ENCODE measurements at regions not wholly inside any gene's neighbourhood (a gene's known extent, or its start where the extent isn't known, plus 50 kb on each side); places are given as distances from the start of the nearest gene placed in this dataset.

GRCh38 chr3:41018855-41019254 lies 180.4 kb upstream of the CTNNB1 start:
- in situ Hi-C loops (cut with HindIII; ENCODE audit: low sequenced_read_pairs), result no loop called here

GRCh38 chr3:41024031-41024836 lies 175.1 kb upstream of the CTNNB1 start:
- in situ Hi-C loops (cut with HindIII; ENCODE audit: low sequenced_read_pairs), result loop anchor here (5.0 kb wide), 1 partner anchor 37 kb away; no protein-coding TSS in a partner anchor

- in situ Hi-C loops (cut with HindIII; ENCODE audit: low sequenced_read_pairs), result no loop called here
Measured at GRCh38 chr3:41026394-41027177, 172.7 kb upstream of the CTNNB1 start.

- in situ Hi-C loops (cut with HindIII; ENCODE audit: low sequenced_read_pairs), result no loop called here
Measured at GRCh38 chr3:41029356-41029755, 169.9 kb upstream of the CTNNB1 start.

GRCh38 chr3:41030220-41030619 lies 169.1 kb upstream of the CTNNB1 start:
- in situ Hi-C loops (cut with HindIII; ENCODE audit: low sequenced_read_pairs), result no loop called here

GRCh38 chr3:41031401-41031800 lies 167.9 kb upstream of the CTNNB1 start:
- in situ Hi-C loops (cut with HindIII; ENCODE audit: low sequenced_read_pairs), result no loop called here

GRCh38 chr3:41033956-41034519 lies 165.3 kb upstream of the CTNNB1 start:
- in situ Hi-C loops (cut with HindIII; ENCODE audit: low sequenced_read_pairs), result no loop called here

GRCh38 chr3:41035456-41036022 lies 163.8 kb upstream of the CTNNB1 start:
- in situ Hi-C loops (cut with HindIII; ENCODE audit: low sequenced_read_pairs), result no loop called here

GRCh38 chr3:41037651-41038334 lies 161.5 kb upstream of the CTNNB1 start:
- in situ Hi-C loops (cut with HindIII; ENCODE audit: low sequenced_read_pairs), result no loop called here

GRCh38 chr3:41040256-41040655 lies 159.0 kb upstream of the CTNNB1 start:
- in situ Hi-C loops (cut with HindIII; ENCODE audit: low sequenced_read_pairs), result no loop called here

GRCh38 chr3:41041462-41041861 lies 157.8 kb upstream of the CTNNB1 start:
- in situ Hi-C loops (cut with HindIII; ENCODE audit: low sequenced_read_pairs), result no loop called here

- in situ Hi-C loops (cut with HindIII; ENCODE audit: low sequenced_read_pairs), result no loop called here
Measured at GRCh38 chr3:41041899-41042298, 157.4 kb upstream of the CTNNB1 start.

- in situ Hi-C loops (cut with HindIII; ENCODE audit: low sequenced_read_pairs), result no loop called here
Measured at GRCh38 chr3:41044523-41044922, 154.8 kb upstream of the CTNNB1 start.

GRCh38 chr3:41045491-41045890 lies 153.8 kb upstream of the CTNNB1 start:
- in situ Hi-C loops (cut with HindIII; ENCODE audit: low sequenced_read_pairs), result no loop called here

GRCh38 chr3:41050144-41050543 lies 149.2 kb upstream of the CTNNB1 start:
- in situ Hi-C loops (cut with HindIII; ENCODE audit: low sequenced_read_pairs), result loop anchor here (5.0 kb wide), 1 partner anchor 42 kb away; no protein-coding TSS in a partner anchor

GRCh38 chr3:41053220-41053619 lies 146.1 kb upstream of the CTNNB1 start:
- in situ Hi-C loops (cut with HindIII; ENCODE audit: low sequenced_read_pairs), result loop anchor here (5.0 kb wide), 1 partner anchor 39 kb away; no protein-coding TSS in a partner anchor

- in situ Hi-C loops (cut with HindIII; ENCODE audit: low sequenced_read_pairs), result no loop called here
Measured at GRCh38 chr3:41060106-41060505, 139.2 kb upstream of the CTNNB1 start.

- in situ Hi-C loops (cut with HindIII; ENCODE audit: low sequenced_read_pairs), result no loop called here
Measured at GRCh38 chr3:41064070-41064469, 135.2 kb upstream of the CTNNB1 start.

- in situ Hi-C loops (cut with HindIII; ENCODE audit: low sequenced_read_pairs), result no loop called here
Measured at GRCh38 chr3:41064526-41064925, 134.8 kb upstream of the CTNNB1 start.

GRCh38 chr3:41065340-41065739 lies 134.0 kb upstream of the CTNNB1 start:
- in situ Hi-C loops (cut with HindIII; ENCODE audit: low sequenced_read_pairs), result no loop called here

- in situ Hi-C loops (cut with HindIII; ENCODE audit: low sequenced_read_pairs), result no loop called here
Measured at GRCh38 chr3:41073190-41073589, 126.1 kb upstream of the CTNNB1 start.
